Neural crest cell (in vitro differentiated cells): ENCODE measurements at regions not wholly inside any gene's neighbourhood (a gene's known extent, or its start where the extent isn't known, plus 50 kb on each side); places are given as distances from the start of the nearest gene placed in this dataset.

Experiments used
- DNase-seq: peaks from one replicate; pipeline ENCODE4 v3.0.0; 2021; ENCODE audit warnings: low read depth, mixed read lengths, low spot score
- H3K27ac Mint-ChIP-seq: one replicate; pipeline ENCODE4 v1.8.0; 2021; ENCODE audit warnings: mild to moderate bottlenecking, mixed read lengths; ENCODE audit not compliant: unreplicated experiment
- H3K27me3 Mint-ChIP-seq: 2 replicates; pipeline ENCODE4 v1.8.0; 2021; ENCODE audit warnings: low read depth, mild to moderate bottlenecking, mixed read lengths
- H3K36me3 Mint-ChIP-seq: 2 replicates; pipeline ENCODE4 v1.8.0; 2021; ENCODE audit warnings: low read depth, mild to moderate bottlenecking, mixed read lengths
- H3K4me1 Mint-ChIP-seq: 2 replicates; pipeline ENCODE4 v1.8.0; 2021; ENCODE audit warnings: mixed read lengths
- H3K4me3 Mint-ChIP-seq: one replicate; pipeline ENCODE4 v1.8.0; 2021; ENCODE audit warnings: mild to moderate bottlenecking, mixed read lengths
- H3K9me3 Mint-ChIP-seq: 2 replicates; pipeline ENCODE4 v1.8.0; 2021; ENCODE audit warnings: mixed read lengths
- TF ChIP-seq, protein P1 (sequence below): fragments of 200-600 bp; sonication (generic); conservative IDR thresholded peaks from 2 replicates; pipeline ENCODE4 v1.5.0; 2021; ENCODE audit warnings: antibody characterized with exemption, mild to moderate bottlenecking

DNA sequence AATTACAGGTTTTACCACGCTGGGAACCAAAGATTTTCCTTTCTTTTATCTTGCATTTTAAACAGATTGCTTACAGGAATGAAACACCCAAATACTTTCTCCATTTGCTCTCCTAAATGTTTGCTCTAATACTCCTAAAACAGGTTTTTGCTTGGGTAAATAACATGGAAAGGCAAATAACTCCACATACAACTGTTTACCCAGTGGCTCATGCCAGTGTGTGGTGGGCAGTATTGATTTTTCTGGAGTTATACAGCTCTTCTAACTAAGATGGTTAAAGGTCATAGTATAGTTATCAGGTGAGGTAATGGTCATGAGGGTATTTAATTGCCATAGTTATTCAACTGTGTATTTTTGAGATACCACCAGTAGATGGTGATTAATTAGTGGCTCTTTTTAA, 61.2 kb upstream of the RAB27B start:
- Mint-ChIP-seq H3K27ac (no peak overlapping the region), H3K4me1 (no peaks in the 10 kb centered on the region), H3K9me3 (no peaks in the 10 kb centered on the region), H3K4me3 (no peak overlapping the region), H3K27me3 (peaks cover 5% of the 10 kb centered on the region), H3K36me3 (no peaks in the 10 kb centered on the region)
- no peak for DNase-seq
- TF ChIP-seq, protein P1, sequence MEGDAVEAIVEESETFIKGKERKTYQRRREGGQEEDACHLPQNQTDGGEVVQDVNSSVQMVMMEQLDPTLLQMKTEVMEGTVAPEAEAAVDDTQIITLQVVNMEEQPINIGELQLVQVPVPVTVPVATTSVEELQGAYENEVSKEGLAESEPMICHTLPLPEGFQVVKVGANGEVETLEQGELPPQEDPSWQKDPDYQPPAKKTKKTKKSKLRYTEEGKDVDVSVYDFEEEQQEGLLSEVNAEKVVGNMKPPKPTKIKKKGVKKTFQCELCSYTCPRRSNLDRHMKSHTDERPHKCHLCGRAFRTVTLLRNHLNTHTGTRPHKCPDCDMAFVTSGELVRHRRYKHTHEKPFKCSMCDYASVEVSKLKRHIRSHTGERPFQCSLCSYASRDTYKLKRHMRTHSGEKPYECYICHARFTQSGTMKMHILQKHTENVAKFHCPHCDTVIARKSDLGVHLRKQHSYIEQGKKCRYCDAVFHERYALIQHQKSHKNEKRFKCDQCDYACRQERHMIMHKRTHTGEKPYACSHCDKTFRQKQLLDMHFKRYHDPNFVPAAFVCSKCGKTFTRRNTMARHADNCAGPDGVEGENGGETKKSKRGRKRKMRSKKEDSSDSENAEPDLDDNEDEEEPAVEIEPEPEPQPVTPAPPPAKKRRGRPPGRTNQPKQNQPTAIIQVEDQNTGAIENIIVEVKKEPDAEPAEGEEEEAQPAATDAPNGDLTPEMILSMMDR = no peak

GRCh38 chr18:54769526-54770464, 58.5 kb upstream of the RAB27B start:
- no peak for DNase-seq
- Mint-ChIP-seq H3K9me3 (no peaks in the 10 kb centered on the region), H3K4me1 (peaks cover 2% of the 10 kb centered on the region), H3K4me3 (no peak overlapping the region), H3K27ac (no peak overlapping the region), H3K36me3 (no peaks in the 10 kb centered on the region), H3K27me3 (peaks cover 2% of the 10 kb centered on the region)
- TF ChIP-seq, protein P1 = no peak

DNA sequence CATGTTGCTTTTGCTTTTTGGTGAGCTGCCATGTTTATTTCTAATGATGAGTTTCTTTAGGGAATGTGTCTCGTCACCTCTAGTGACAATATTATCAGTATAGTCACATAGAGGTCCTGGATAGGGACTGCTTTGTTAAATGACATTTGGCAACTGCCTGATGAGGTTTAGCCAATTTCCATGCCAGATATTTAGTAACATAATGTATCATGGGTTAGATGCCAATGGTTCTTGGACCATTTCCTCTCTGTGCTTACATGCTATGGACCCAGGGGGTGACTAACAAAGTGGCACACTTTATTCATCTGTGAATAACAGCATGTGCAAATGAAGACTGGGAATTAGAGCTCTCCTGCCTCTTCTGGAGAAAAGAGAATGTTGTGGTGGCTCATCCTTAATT, 56.2 kb upstream of the RAB27B start:
- no peaks in the 10 kb centered on the region for H3K27me3 Mint-ChIP-seq
- no peak for DNase-seq
- no peaks in the 10 kb centered on the region for H3K9me3 Mint-ChIP-seq
- H3K4me3 Mint-ChIP-seq = no peak overlapping the region
- H3K27ac Mint-ChIP-seq = no peak overlapping the region
- peaks cover 4% of the 10 kb centered on the region for H3K4me1 Mint-ChIP-seq
- TF ChIP-seq, protein P1 = no peak
- no peaks in the 10 kb centered on the region for H3K36me3 Mint-ChIP-seq

- TF ChIP-seq, protein P1 = no peak
- no peak overlapping the region for H3K27ac Mint-ChIP-seq
- H3K9me3 Mint-ChIP-seq = no peaks in the 10 kb centered on the region
- DNase-seq = no peak
- peaks cover 4% of the 10 kb centered on the region for H3K4me1 Mint-ChIP-seq
- H3K36me3 Mint-ChIP-seq = no peaks in the 10 kb centered on the region
- H3K27me3 Mint-ChIP-seq = no peaks in the 10 kb centered on the region
- H3K4me3 Mint-ChIP-seq = no peak overlapping the region
Measured at GRCh38 chr18:54774423-54774822, 53.9 kb upstream of the RAB27B start.

DNA sequence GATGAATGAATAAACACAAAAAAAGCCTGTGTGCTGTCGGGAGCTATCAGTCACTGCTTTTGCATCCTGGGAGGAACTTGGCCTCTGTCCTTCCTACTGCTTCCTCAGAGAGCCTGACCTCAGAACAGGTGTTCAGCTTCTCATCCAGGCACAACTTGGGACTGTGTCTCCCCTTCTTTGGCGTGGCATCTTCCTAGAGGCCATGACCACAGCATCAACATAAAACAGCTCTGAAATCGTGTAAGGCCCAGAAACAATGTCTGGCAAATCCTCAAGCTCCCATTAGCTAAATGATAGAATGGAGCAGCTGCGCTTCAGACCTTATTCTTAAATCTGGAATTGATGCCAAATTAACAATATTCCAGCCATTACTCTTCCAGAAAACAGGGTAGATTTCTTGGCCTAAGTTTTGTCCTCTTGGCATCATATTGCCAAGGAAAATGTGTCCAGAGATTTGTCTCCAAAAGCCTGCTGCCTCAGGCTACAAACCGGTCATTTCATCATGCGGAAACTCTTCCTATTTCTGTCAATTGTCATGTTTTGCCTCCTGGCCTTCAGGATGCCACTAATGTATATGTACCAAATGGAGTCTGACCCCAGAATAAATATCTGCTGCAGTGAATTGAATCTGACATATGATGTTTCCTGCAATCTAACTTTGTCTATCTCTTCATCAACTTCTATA, 53.2 kb upstream of the RAB27B start:
- no peaks in the 10 kb centered on the region for H3K36me3 Mint-ChIP-seq
- DNase-seq = no peak
- H3K9me3 Mint-ChIP-seq = no peaks in the 10 kb centered on the region
- H3K27ac Mint-ChIP-seq = no peak overlapping the region
- H3K4me3 Mint-ChIP-seq = no peak overlapping the region
- H3K4me1 Mint-ChIP-seq = peaks cover 4% of the 10 kb centered on the region
- H3K27me3 Mint-ChIP-seq = no peaks in the 10 kb centered on the region
- TF ChIP-seq, protein P1 = no peak
